DOHH2 (cell line): ENCODE measurements at regions not wholly inside any gene's neighbourhood (a gene's known extent, or its start where the extent isn't known, plus 50 kb on each side); places are given as distances from the start of the nearest gene placed in this dataset.
A peak's percentile ranks its signal among the peaks of the same experiment; 100 is the strongest.

Experiments
- H3F3A ChIP-seq: fragments of 200-600 bp; sonication (generic), shearing (Covaris generic); 2 replicates; pipeline ENCODE4 v1.6.0; 2016; ENCODE audit warnings: antibody characterized with exemption, mild to moderate bottlenecking; ENCODE audit not compliant: control insufficient read depth, insufficient read depth
- H3K27ac ChIP-seq: fragments of 200-600 bp; sonication (generic); 2 replicates; pipeline ENCODE4 v1.5.1; 2014; ENCODE audit warnings: low read depth, mild to moderate bottlenecking, low read length, moderate library complexity
- H3K27me3 ChIP-seq: fragments of 200-600 bp; sonication (generic); 2 replicates; pipeline ENCODE4 v1.6.1; 2014; ENCODE audit warnings: mild to moderate bottlenecking, low read length, mixed read lengths; ENCODE audit not compliant: control insufficient read depth
- H3K36me3 ChIP-seq: fragments of 200-600 bp; sonication (generic); 2 replicates; pipeline ENCODE4 v1.6.1; 2014; ENCODE audit warnings: mild to moderate bottlenecking, low read length, moderate library complexity, mixed read lengths; ENCODE audit not compliant: control insufficient read depth
- H3K4me1 ChIP-seq: fragments of 200-600 bp; sonication (generic); 2 replicates; pipeline ENCODE4 v1.6.1; 2014; ENCODE audit warnings: mild to moderate bottlenecking, low read length, mixed read lengths; ENCODE audit not compliant: control insufficient read depth
- H3K4me2 ChIP-seq: fragments of 200-600 bp; sonication (generic); 2 replicates; pipeline ENCODE4 v1.6.0; 2014; ENCODE audit warnings: mild to moderate bottlenecking, low read length, moderate library complexity
- H3K4me3 ChIP-seq: fragments of 200-600 bp; sonication (generic); 2 replicates; pipeline ENCODE4 v1.5.1; 2014; ENCODE audit warnings: mild to moderate bottlenecking, low read length, mixed read lengths
- H3K79me2 ChIP-seq: fragments of 200-600 bp; sonication (generic); 2 replicates; pipeline ENCODE4 v1.6.1; 2014; ENCODE audit warnings: mild to moderate bottlenecking, low read length, mixed read lengths; ENCODE audit not compliant: control insufficient read depth
- H3K9me2 ChIP-seq: fragments of 200-600 bp; sonication (generic); replicated peaks from 2 replicates; pipeline ENCODE4 v1.6.1; 2014; ENCODE audit warnings: mild to moderate bottlenecking, low read length, mixed read lengths; ENCODE audit not compliant: control insufficient read depth
- H3K9me3 ChIP-seq: fragments of 200-600 bp; sonication (generic); 2 replicates; pipeline ENCODE4 v1.6.1; 2014; ENCODE audit warnings: antibody characterized with exemption, low read length, mixed read lengths; ENCODE audit not compliant: control insufficient read depth, insufficient read depth
- H4K20me1 ChIP-seq: fragments of 200-600 bp; sonication (generic); 2 replicates; pipeline ENCODE4 v1.6.0; 2014; ENCODE audit warnings: low read depth, mild to moderate bottlenecking, antibody characterized with exemption, low read length, moderate library complexity; ENCODE audit not compliant: control insufficient read depth, insufficient read depth
- CTCF ChIP-seq: fragments of 200-600 bp; sonication (generic); IDR thresholded peaks from one replicate; pipeline ENCODE4 v1.5.1; 2014; ENCODE audit warnings: antibody characterized with exemption, mild to moderate bottlenecking, low read depth, low read length; ENCODE audit not compliant: poor library complexity, severe bottlenecking
- EZH2phosphoT487 ChIP-seq: fragments of 200-600 bp; sonication (generic); IDR thresholded peaks from 2 replicates; pipeline ENCODE4 v1.6.1; 2017; ENCODE audit warnings: borderline replicate concordance, mild to moderate bottlenecking, antibody characterized with exemption, low read length, moderate library complexity, mixed read lengths

GRCh38 chr15:31461911-31462480, 135.4 kb downstream of the KLF13 start:
- H3K4me2 ChIP-seq: peak overlapping the region; percentile 29
- H4K20me1 ChIP-seq: no peaks in the 10 kb centered on the region
- H3K4me3 ChIP-seq: no peak overlapping the region
- no peaks in the 10 kb centered on the region for H3K79me2 ChIP-seq
- H3K27ac ChIP-seq: peak overlapping the region; percentile 91
- no peaks in the 10 kb centered on the region for H3K27me3 ChIP-seq
- no peaks in the 10 kb centered on the region for H3K36me3 ChIP-seq
- H3F3A ChIP-seq: peaks cover 24% of the 10 kb centered on the region
- peak; percentile 52 for TF ChIP-seq CTCF
- TF ChIP-seq EZH2phosphoT487: no peak
- H3K9me3 ChIP-seq: no peaks in the 10 kb centered on the region
- H3K9me2 ChIP-seq: no peaks in the 10 kb centered on the region
- H3K4me1 ChIP-seq: peaks cover 83% of the 10 kb centered on the region

- H3K27ac ChIP-seq: peak overlapping the region; percentile 43
- H3K4me3 ChIP-seq: peak overlapping the region; percentile 42
- H3F3A ChIP-seq: peaks cover 21% of the 10 kb centered on the region
- TF ChIP-seq EZH2phosphoT487 (no peak), CTCF (no peak)
- H3K4me2 ChIP-seq: peak overlapping the region; percentile 66
- H3K36me3 ChIP-seq: no peaks in the 10 kb centered on the region
- no peaks in the 10 kb centered on the region for H4K20me1 ChIP-seq
- peaks cover 79% of the 10 kb centered on the region for H3K4me1 ChIP-seq
- no peaks in the 10 kb centered on the region for H3K79me2 ChIP-seq
- no peaks in the 10 kb centered on the region for H3K9me2 ChIP-seq
- H3K27me3 ChIP-seq: no peaks in the 10 kb centered on the region
- H3K9me3 ChIP-seq: no peaks in the 10 kb centered on the region
Measured at GRCh38 chr15:31463521-31464102, 137.0 kb downstream of the KLF13 start.

- peak overlapping the region; percentile 43 for H3K27ac ChIP-seq
- peaks cover 15% of the 10 kb centered on the region for H3F3A ChIP-seq
- H3K27me3 ChIP-seq: no peaks in the 10 kb centered on the region
- H3K4me3 ChIP-seq: peak overlapping the region; percentile 42
- no peaks in the 10 kb centered on the region for H3K9me3 ChIP-seq
- H3K9me2 ChIP-seq: no peaks in the 10 kb centered on the region
- H3K79me2 ChIP-seq: no peaks in the 10 kb centered on the region
- no peaks in the 10 kb centered on the region for H3K36me3 ChIP-seq
- TF ChIP-seq CTCF: no peak
- no peak for TF ChIP-seq EZH2phosphoT487
- no peaks in the 10 kb centered on the region for H4K20me1 ChIP-seq
- H3K4me2 ChIP-seq: peak overlapping the region; percentile 66
- H3K4me1 ChIP-seq: peaks cover 70% of the 10 kb centered on the region
Measured at GRCh38 chr15:31464216-31465082, 137.8 kb downstream of the KLF13 start.
